Sciatic nerve (tissue), 2 donors: ENCODE measurements at regions not wholly inside any gene's neighbourhood (a gene's known extent, or its start where the extent isn't known, plus 50 kb on each side); places are given as distances from the start of the nearest gene placed in this dataset.
"Not testable (repeated sequence)": the region's sequence is repeated elsewhere in the genome, so short reads cannot be mapped to it uniquely, and the experiment has no call there.

ENCODE experiments used
- ATAC-seq: fragments of 200-7000 bp; cut with Tn5 transposase; one replicate; pipeline ENCODE4 v1.9.1; 2020; ENCODE audit warnings: mild to moderate bottlenecking, moderate library complexity
- DNase-seq: peaks from one replicate; pipeline ENCODE4 v3.0.0-alpha.2; 2020; ENCODE audit warnings: low spot score
- intact Hi-C: fragments of 100-400 bp; cut with DNase I; formaldehyde crosslinking; loops from one replicate; pipeline ENCODE4 v1.14.2; 2022
- donor health status: DM: no; HTN: no; CAD: no.
- donor health status: DM: no; HTN: no; CAD: no.

- ATAC-seq (no peak), DNase-seq (no peak)
- intact Hi-C loops = no loop called here
Measured at GRCh38 chr9:135401218-135401617, 78.4 kb upstream of the PPP1R26 start.

DNA sequence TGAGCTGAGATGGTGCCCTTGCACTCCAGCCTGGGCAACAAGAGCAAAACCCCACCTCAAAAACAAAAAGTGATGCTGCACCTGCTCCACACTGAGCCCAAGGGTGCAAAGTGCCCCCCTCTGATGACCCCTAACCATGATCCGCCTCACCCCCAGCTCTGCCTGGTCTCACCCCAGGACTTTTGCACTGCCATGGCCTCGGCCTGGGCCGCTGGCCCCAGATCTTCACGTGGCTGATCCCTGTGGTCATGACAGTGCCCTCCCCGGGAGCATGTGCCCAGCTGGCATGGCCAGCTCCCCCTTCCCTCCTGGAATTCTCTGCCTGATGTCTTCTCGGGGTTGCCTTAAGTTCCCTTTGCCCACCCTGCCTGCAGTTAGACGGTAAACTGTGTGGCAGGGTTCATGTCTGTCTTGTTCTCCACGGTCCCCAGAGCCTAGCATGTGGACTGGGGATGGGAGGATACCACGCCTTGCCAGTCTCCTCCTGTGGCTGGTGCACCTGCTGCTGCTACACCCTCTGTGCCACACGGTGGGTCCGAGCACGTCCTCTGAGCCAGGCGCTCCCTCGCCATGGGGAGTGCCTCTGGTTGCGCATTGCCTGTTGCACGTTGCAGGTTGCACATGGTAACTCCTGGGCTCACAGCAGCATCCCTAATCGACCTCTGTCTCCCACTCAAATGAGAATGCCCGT is 77.4 kb upstream of the PPP1R26 start:
- no peak for DNase-seq
- ATAC-seq = no peak
- intact Hi-C loops = no loop called here

- ATAC-seq (no peak), DNase-seq (no peak)
- intact Hi-C loops = no loop called here
Measured at GRCh38 chr9:135402739-135403695, 76.6 kb upstream of the PPP1R26 start.

DNA sequence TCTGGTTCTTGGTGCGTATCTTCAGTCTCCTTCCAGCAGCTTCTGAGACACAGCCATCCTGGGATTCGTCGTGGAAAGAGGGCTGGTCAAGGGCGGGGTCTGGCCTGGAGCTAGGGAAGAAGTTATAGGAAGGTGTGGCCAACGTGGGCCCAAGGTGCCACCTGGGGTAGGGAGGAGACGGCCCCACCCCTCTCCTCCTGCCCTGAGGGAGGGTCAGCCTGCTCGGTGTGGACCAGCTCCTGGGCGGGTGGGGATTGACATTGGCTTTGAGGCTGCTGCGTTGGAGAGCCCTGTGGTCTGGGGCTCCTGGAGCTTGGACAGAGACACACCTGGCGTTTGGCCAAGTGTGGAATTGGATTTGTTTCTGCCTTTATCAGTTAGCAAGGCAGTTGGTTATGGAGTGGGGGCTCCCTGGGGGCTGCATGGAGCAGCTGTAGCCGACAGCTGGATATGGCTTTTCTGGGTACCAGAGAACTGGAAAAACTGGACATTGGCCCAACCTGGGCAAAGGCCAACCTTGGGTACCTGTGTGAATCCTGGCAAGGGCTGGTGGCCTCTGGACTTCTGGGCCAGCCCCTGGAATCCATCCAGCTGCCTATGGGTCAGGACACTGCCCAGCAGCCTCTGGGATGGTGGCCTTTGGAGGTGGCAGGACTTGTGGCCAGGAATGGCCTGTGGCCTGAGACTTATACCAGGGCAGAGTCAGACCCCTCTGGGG is 75.7 kb upstream of the PPP1R26 start:
- intact Hi-C loops = no loop called here
- no peak for DNase-seq
- no peak for ATAC-seq

DNA sequence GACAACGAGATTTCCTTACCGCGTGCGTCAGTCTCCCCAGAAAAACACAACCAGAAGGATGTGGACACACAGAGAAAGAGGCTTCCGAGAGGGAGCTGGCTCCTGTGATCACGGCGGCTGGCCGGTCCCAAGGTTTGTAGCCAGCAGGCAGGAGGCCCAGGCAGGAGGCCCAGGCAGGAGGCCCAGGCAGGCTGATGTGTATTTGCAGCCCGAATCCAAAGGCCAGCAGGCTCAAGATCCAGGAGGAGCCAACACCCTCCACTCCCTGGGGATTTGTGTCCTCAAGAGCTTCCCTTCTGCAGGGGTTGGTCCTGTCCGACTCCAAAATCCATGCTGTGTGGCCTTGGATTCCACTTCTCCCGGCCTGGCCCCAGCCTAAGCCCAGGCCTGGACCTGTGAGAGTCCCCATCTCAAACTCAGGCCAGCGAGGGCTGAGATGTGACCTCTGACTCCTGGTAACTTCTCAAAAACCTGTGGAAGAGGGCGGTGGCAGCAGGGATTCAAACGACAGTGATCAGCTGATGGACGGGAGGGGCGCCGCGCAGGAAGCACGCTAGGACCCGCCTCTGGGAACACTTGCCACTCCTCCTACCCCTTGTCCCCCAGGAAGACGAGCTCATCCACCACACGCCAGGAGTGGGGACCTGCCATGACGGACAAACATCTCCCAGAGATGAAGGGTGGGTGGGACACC is 75.0 kb upstream of the PPP1R26 start:
- intact Hi-C loops = no loop called here
- ATAC-seq (no peak), DNase-seq (no peak)

DNA sequence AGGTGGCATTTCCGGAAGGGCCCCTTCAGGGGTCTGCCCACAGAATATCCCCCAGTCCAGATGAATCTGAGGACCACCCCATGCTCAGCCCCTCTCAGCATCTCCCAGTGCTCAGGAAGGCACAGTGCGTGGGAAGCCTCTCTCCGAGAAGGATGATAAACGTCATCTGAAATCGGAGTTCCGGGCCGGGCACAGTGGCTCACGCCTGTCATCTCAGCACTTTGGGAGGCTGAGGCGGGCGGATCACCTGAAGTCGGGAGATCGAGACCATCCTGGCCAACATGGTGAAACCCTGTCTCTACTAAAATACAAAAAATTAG is 74.5 kb upstream of the PPP1R26 start:
- ATAC-seq, DNase-seq, intact Hi-C loops: not testable (repeated sequence)

DNA sequence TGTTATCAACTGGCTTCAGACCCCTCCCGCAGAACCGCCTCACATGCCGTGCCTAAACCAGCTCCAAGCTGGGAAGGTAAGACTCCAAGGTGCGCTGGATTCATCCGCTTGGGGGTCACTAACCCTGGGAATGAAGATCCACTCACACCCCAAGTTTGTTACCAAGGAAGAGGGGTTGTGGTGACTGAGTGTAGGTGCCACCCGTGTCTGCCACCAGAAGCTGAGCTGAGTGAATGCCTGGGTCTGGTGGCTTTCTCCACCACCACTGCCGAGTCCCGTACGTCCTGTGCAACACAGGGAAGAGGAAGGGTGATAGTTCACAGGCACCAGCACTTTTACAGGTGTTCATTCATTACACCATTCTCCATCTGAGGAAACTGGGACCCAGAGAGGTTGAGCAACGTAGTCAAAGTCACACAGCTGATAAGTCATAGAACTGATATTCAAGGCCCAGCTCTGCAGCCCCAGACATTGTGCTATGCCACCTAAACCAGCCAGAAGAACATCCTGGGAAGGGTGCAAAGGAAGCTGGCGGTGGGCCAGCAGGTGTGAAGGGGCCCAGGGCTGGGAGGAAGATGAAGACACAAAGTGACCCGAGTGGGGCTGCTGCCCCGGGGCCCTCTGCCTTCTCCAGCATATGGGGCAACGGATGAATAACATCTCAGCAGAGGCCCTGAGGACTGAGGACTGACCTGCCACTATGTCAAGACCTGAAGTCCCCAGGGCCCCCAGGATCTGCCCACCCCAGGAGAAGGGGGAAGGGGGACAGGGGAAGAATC is 70.9 kb upstream of the PPP1R26 start:
- intact Hi-C loops = no loop called here
- ATAC-seq = no peak
- peak; percentile 45 for DNase-seq

DNA sequence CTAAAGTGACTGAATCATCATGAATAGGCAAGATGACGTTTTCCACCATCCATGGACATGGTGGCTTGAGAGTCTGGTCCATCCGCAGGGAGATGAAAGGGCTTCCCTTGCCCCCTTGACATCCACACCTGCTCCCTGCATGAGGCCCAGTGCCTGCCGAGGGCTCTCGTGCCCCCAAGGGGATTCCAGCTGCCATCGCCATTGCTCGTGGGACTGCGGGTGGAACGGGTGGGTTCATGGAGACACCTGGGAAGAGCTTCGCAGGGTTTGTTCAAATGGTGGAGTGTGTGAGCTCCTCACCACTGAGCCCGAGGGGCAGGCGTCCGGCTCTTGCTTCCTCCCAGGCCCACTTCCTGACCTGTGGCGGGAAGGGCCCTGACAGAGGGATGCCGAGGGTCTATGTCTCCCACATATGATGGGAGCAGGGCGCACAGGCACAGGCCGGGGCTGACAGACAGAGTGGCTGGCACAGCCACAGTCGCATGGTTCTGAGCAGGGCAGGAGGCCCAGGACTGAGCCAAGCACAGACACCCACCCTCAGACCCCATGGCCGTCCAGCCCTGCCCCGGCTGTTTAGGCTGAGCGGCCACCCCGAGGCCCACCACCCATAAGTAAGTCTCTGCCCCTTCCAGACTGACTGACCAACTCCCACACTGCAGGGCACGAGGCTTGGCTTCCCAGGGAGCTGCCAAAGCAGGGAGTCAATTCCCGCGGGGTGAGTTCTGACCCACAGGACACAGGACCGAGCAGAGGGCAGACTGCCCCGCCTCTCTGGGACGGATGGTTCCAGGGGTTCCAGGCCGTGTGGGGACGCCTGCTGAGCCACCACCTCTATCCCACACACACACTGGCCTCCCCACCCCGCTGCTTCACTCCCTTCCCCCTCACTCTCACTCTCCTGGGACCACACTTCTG is 70.0 kb upstream of the PPP1R26 start:
- intact Hi-C loops = loop anchor here (5.0 kb wide), 1 partner anchor 322 kb away; the partner anchor contains the start of gene OLFM1
- no peak for DNase-seq
- no peak for ATAC-seq

GRCh38 chr9:135410421-135410820 is 69.2 kb upstream of the PPP1R26 start:
- ATAC-seq = no peak
- peak; percentile 39 for DNase-seq
- intact Hi-C loops = loop anchor here (5.0 kb wide), 1 partner anchor 323 kb away; the partner anchor contains the start of gene OLFM1

DNA sequence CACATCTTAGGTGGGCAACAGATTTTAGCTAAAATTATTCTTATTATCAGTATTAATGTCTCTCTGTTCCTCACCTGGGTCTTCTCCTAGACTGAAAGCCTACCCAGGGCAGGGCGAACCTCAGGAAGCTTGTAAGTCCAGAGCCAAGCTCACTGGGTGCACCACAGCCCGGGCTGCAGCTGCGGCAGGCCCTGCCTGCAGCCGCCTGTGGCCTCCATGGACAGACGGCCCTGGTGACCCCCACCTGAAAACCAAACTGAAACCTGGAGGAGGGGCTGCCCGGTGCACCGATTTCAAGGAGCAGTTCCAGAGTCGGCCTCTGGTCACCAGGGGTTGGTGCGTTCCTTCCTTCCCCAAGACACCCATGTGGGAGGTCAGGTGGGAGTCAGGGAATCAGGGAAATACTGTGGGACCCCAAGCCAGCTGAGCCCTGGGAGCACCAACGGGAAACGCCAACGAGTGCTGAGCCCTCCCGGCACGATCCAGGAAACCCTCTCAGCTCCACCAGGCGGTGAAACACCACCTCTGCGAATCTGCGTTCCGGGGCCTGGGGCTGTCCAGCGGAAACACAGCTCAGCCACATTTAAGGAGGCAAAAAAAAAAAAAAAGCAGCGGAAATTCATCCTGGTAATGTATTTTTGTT is 68.6 kb upstream of the PPP1R26 start:
- peak; percentile 42 for DNase-seq
- no peak for ATAC-seq
- intact Hi-C loops = loop anchor here (5.0 kb wide), 1 partner anchor 324 kb away; the partner anchor contains the start of gene OLFM1

DNA sequence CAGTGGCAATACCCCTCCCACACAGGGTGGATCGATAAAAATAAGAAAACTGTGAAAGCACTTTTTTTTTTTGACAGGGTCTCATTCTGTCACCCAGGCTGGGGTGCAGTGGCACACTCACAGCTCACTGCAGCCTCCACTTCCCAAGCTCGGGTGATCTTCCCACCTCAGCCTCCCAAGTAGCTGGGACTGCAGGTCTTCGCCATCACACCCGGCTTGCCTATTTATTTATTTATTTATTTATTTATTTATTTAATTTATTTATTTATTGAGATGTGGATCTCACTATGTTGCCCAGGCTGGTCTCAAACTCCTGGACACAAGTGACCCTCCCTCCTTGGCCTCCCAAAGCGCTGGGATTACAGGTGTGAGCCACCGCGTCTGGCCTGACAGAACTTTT is 68.0 kb upstream of the PPP1R26 start:
- intact Hi-C loops = loop anchor here (5.0 kb wide), 1 partner anchor 324 kb away; the partner anchor contains the start of gene OLFM1
- not testable (repeated sequence) for ATAC-seq

GRCh38 chr9:135412315-135413085 is 67.1 kb upstream of the PPP1R26 start:
- intact Hi-C loops = loop anchor here (5.0 kb wide), 1 partner anchor 325 kb away; the partner anchor contains the start of gene OLFM1
- DNase-seq = peak; percentile 82
- peak; percentile 80 for ATAC-seq

More for the DNA sequence above, 68.0 kb upstream of the PPP1R26 start:
- DNase-seq = not testable (repeated sequence)

DNA sequence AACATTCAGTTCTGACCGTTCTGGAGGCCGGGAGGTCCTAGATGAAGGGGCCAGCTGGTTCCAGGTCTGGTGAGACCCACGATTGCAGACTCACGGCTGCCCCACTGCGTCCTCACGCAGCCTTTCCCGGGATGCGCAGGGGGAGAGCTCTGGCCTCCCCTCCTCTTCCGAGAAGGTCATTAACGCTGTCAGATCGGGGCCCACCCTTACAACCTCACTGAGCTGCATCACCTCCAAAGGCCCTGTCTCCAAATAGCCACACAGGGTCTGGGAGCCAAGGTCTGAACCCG is 66.6 kb upstream of the PPP1R26 start:
- DNase-seq (no peak), ATAC-seq (no peak)
- intact Hi-C loops = loop anchor here (5.0 kb wide), 1 partner anchor 326 kb away; the partner anchor contains the start of gene OLFM1

- ATAC-seq (no peak), DNase-seq (no peak)
- intact Hi-C loops = loop anchor here (5.0 kb wide), 1 partner anchor 326 kb away; the partner anchor contains the start of gene OLFM1
Measured at GRCh38 chr9:135413461-135413860, 66.1 kb upstream of the PPP1R26 start.

GRCh38 chr9:135414293-135414692 is 65.3 kb upstream of the PPP1R26 start:
- DNase-seq = no peak
- ATAC-seq = no peak
- intact Hi-C loops = loop anchor here (5.0 kb wide), 1 partner anchor 327 kb away; the partner anchor contains the start of gene OLFM1

GRCh38 chr9:135415586-135415985 is 64.0 kb upstream of the PPP1R26 start:
- DNase-seq = no peak
- intact Hi-C loops = loop anchor here (5.0 kb wide), 1 partner anchor 338 kb away; no protein-coding TSS in a partner anchor
- ATAC-seq = no peak
